LNCAP (cell line): ENCODE measurements at regions not wholly inside any gene's neighbourhood (a gene's known extent, or its start where the extent isn't known, plus 50 kb on each side); places are given as distances from the start of the nearest gene placed in this dataset.

ENCODE experiments used
- CTCF ChIP-seq: fragments of 450-650 bp; IDR thresholded peaks from 2 replicates; pipeline ENCODE4 v1.5.1; 2017; ENCODE audit warnings: mild to moderate bottlenecking

GRCh38 chr18:73881396-73881917 lies 266.2 kb downstream of the FBXO15 start:
- no peak for TF ChIP-seq CTCF

- TF ChIP-seq CTCF = no peak
Measured at GRCh38 chr18:73880387-73880786, 267.2 kb downstream of the FBXO15 start.

DNA sequence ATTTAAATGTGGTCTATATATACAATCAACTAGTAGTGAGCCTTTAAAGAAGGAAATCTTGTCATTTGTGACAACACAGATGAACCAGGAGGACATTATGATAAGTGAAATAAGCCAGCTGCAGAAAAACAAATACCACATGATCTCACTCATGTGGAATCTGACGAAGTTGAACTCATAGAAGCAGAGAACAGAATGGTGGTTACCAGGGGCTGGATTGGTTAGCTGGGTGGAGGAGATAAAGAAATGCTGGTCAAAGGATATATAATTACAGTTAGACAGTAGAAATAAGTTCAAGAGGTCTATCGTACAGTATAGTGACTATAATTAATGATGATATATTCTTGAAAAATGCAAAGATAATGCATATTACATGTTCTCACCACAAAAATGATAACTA lies 267.9 kb downstream of the FBXO15 start:
- TF ChIP-seq CTCF = no peak

GRCh38 chr18:73879328-73879727 lies 268.3 kb downstream of the FBXO15 start:
- no peak for TF ChIP-seq CTCF

DNA sequence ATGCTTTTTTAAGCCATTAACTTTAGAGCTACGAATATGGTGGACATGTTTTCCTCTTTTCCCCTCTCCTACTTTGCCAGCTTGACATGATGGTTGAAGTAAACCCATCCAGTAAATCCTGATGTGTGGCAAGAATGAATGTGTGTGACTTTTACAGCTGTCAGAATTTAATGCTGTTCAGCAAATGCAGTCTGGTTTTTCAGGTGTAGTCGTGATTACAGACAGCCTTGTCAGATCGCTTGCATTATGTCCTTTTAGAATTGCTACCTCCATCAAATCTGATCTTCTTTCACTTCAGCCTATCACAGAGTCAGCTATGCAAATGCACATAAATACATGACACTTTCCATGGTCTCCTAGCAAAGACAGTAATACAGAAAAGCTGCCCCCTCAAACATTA lies 278.5 kb downstream of the FBXO15 start:
- no peak for TF ChIP-seq CTCF

DNA sequence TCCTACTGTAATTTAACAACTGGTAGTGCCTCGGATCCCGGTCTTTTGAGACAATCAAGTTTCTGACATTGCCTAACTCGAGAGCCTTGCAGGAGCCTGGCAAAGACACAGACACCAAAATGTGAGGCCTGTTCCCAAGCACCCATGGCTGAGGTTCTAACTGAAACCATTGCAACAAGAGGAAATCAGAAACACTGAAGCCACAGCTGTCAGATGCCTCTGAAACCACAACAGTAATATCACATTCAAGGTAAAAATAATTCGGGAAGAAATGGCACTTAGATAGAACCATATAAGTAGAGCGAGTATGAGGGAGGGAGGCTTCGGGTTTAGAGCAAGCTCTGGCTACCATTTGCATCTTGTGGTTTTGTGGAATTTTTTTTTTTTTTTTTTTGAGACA lies 285.9 kb downstream of the FBXO15 start:
- no peak for TF ChIP-seq CTCF

- no peak for TF ChIP-seq CTCF
Measured at GRCh38 chr18:73859837-73860397, 287.7 kb downstream of the FBXO15 start.
